Loucy (cell line): ENCODE measurements at regions not wholly inside any gene's neighbourhood (a gene's known extent, or its start where the extent isn't known, plus 50 kb on each side); places are given as distances from the start of the nearest gene placed in this dataset.

Source experiments
- H2AFZ ChIP-seq: fragments of 200-600 bp; sonication (generic); 2 replicates; pipeline ENCODE4 v1.6.0; 2016; ENCODE audit warnings: antibody characterized with exemption, mild to moderate bottlenecking, low read length, moderate library complexity
- H3F3A ChIP-seq: fragments of 200-600 bp; 2 replicates; pipeline ENCODE4 v1.6.0; 2016; ENCODE audit warnings: antibody characterized with exemption, low read depth, mild to moderate bottlenecking
- H3K27me3 ChIP-seq: fragments of 200-600 bp; sonication (generic); 2 replicates; pipeline ENCODE4 v1.6.1; 2014; ENCODE audit warnings: low read length, mild to moderate bottlenecking; ENCODE audit not compliant: insufficient read depth, poor library complexity, severe bottlenecking
- H3K36me3 ChIP-seq: fragments of 200-600 bp; sonication (generic); 2 replicates; pipeline ENCODE4 v1.6.1; 2016; ENCODE audit warnings: low read length; ENCODE audit not compliant: insufficient read depth
- H3K4me1 ChIP-seq: fragments of 200-600 bp; sonication (generic); 2 replicates; pipeline ENCODE4 v1.5.1; 2014; ENCODE audit warnings: low read length, mild to moderate bottlenecking; ENCODE audit not compliant: insufficient read depth, poor library complexity, severe bottlenecking
- H3K4me2 ChIP-seq: fragments of 200-600 bp; sonication (generic); 2 replicates; pipeline ENCODE4 v1.6.0; 2014; ENCODE audit warnings: antibody characterized with exemption, low read length, low read depth, mild to moderate bottlenecking; ENCODE audit not compliant: poor library complexity, severe bottlenecking
- H3K4me3 ChIP-seq: fragments of 200-600 bp; sonication (generic); 2 replicates; pipeline ENCODE4 v1.5.1; 2014; ENCODE audit warnings: low read length, mild to moderate bottlenecking, mixed read lengths; ENCODE audit not compliant: poor library complexity, severe bottlenecking
- H3K79me2 ChIP-seq: fragments of 200-600 bp; sonication (generic); 2 replicates; pipeline ENCODE4 v1.6.1; 2014; ENCODE audit warnings: low read length; ENCODE audit not compliant: insufficient read depth
- H3K9ac ChIP-seq: fragments of 200-600 bp; sonication (generic); 2 replicates; pipeline ENCODE4 v1.6.0; 2014; ENCODE audit warnings: mild to moderate bottlenecking, low read depth, low read length, moderate library complexity; ENCODE audit not compliant: poor library complexity, severe bottlenecking
- H3K9me2 ChIP-seq: fragments of 200-600 bp; sonication (generic); replicated peaks from 2 replicates; pipeline ENCODE4 v1.6.1; 2016; ENCODE audit warnings: low read depth, low read length, mixed read lengths
- H3K9me3 ChIP-seq: fragments of 200-600 bp; sonication (generic); 2 replicates; pipeline ENCODE4 v1.6.1; 2014; ENCODE audit warnings: mild to moderate bottlenecking, antibody characterized with exemption, low read length, low read depth; ENCODE audit not compliant: insufficient read depth
- H4K20me1 ChIP-seq: fragments of 200-600 bp; sonication (generic); 2 replicates; pipeline ENCODE4 v1.6.0; 2014; ENCODE audit warnings: antibody characterized with exemption, low read length, mild to moderate bottlenecking; ENCODE audit not compliant: insufficient read depth, poor library complexity, severe bottlenecking
- EZH2phosphoT487 ChIP-seq: fragments of 200-600 bp; IDR thresholded peaks from 2 replicates; pipeline ENCODE4 v1.6.1; 2018; ENCODE audit warnings: antibody characterized with exemption, mild to moderate bottlenecking, moderate library complexity, borderline replicate concordance
- TF ChIP-seq, protein P1 (sequence below): fragments of 200-600 bp; sonication (generic); conservative IDR thresholded peaks from 2 replicates; pipeline ENCODE4 v1.5.1; 2014; ENCODE audit warnings: mild to moderate bottlenecking, antibody characterized with exemption, low read length

DNA sequence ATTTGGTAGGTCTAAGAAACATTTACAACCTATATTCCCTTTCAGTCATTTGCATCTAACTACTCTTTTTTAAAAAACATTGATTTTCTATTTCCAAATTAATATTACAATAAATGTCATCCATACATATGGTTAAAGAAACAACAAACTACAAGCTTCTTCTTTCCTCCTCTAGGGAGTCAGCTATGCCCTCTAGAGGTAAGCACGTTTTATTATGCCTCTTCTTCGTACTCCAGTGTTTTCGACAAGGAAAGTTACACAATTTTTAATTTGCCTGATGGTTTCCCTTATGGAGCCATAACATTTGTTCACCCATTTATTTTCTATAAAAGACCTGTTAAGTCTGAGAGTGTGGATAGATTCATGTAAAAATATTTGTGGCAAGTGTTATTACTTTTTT lies 183.4 kb upstream of the CDH7 start:
- Histone ChIP-seq H3K4me2 (no peak overlapping the region), H3K4me1 (no peaks in the 10 kb centered on the region), H3F3A (no peaks in the 10 kb centered on the region)

DNA sequence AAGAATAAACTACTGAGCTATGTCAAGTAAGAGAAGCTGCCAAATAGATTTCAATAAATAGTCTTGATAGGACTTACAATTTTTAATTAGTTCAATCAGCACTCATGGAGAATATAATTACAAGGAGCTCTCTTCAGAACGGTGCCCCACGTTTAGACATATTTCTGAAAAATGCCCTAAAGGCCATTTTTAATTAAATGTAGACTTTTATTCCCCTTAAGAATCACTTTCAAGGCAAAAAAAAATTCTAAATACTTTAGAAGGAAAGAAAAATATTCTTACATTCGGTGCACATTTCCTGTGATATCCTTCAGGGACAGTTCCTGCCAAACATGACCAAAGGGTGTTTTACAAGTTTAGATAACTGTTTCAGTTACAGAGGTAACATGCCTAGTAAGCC lies 202.5 kb upstream of the CDH7 start:
- Histone ChIP-seq H4K20me1 (no peaks in the 10 kb centered on the region), H3K4me3 (no peak overlapping the region), H3K4me2 (no peak overlapping the region), H3K4me1 (no peaks in the 10 kb centered on the region), H3K9me2 (no peaks in the 10 kb centered on the region), H2AFZ (no peak overlapping the region), H3K79me2 (no peaks in the 10 kb centered on the region), H3K9ac (no peak overlapping the region), H3F3A (no peaks in the 10 kb centered on the region), H3K27me3 (no peaks in the 10 kb centered on the region), H3K9me3 (no peaks in the 10 kb centered on the region), H3K36me3 (no peaks in the 10 kb centered on the region)
- TF ChIP-seq EZH2phosphoT487, result no peak
- TF ChIP-seq, protein P1, sequence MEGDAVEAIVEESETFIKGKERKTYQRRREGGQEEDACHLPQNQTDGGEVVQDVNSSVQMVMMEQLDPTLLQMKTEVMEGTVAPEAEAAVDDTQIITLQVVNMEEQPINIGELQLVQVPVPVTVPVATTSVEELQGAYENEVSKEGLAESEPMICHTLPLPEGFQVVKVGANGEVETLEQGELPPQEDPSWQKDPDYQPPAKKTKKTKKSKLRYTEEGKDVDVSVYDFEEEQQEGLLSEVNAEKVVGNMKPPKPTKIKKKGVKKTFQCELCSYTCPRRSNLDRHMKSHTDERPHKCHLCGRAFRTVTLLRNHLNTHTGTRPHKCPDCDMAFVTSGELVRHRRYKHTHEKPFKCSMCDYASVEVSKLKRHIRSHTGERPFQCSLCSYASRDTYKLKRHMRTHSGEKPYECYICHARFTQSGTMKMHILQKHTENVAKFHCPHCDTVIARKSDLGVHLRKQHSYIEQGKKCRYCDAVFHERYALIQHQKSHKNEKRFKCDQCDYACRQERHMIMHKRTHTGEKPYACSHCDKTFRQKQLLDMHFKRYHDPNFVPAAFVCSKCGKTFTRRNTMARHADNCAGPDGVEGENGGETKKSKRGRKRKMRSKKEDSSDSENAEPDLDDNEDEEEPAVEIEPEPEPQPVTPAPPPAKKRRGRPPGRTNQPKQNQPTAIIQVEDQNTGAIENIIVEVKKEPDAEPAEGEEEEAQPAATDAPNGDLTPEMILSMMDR, result no peak

More for the DNA sequence above, 183.4 kb upstream of the CDH7 start:
- no peak overlapping the region for H3K4me3 ChIP-seq
- no peak overlapping the region for H2AFZ ChIP-seq
- H3K9ac ChIP-seq, result no peak overlapping the region
- TF ChIP-seq, protein P1, result peak; percentile 25; the same call in 1 of the 2 replicates
- no peak for TF ChIP-seq EZH2phosphoT487
- H3K79me2 ChIP-seq, result no peaks in the 10 kb centered on the region
- no peaks in the 10 kb centered on the region for H3K9me2 ChIP-seq
- H3K36me3 ChIP-seq, result no peaks in the 10 kb centered on the region
- no peaks in the 10 kb centered on the region for H4K20me1 ChIP-seq
- H3K9me3 ChIP-seq, result no peaks in the 10 kb centered on the region
- no peaks in the 10 kb centered on the region for H3K27me3 ChIP-seq

DNA sequence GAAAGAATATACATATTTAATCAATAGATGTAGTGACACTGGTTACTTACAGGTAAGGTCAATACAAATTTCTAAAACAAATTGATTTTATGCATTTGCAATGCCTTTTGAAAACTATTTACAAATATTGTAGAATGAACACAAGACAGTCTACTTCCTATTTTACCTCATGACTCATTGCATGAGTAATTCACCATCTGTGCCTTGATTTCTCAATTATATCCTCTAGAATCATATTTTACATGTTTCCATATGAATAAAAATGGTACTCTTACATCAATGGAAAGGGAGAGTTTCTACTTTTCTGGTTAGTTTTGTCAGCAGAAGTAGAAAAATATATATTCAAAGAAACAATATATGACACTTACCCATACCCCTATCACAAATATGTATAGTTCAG lies 203.8 kb upstream of the CDH7 start:
- no peaks in the 10 kb centered on the region for H3K4me1 ChIP-seq
- H3K4me2 ChIP-seq, result no peak overlapping the region
- H2AFZ ChIP-seq, result no peak overlapping the region
- H3K9me3 ChIP-seq, result no peaks in the 10 kb centered on the region
- H3K4me3 ChIP-seq, result no peak overlapping the region
- no peaks in the 10 kb centered on the region for H4K20me1 ChIP-seq
- no peaks in the 10 kb centered on the region for H3K27me3 ChIP-seq
- TF ChIP-seq EZH2phosphoT487, result no peak
- TF ChIP-seq, protein P1, result no peak
- no peak overlapping the region for H3K9ac ChIP-seq
- H3K36me3 ChIP-seq, result no peaks in the 10 kb centered on the region
- no peaks in the 10 kb centered on the region for H3F3A ChIP-seq
- no peaks in the 10 kb centered on the region for H3K79me2 ChIP-seq
- H3K9me2 ChIP-seq, result no peaks in the 10 kb centered on the region
